Skeletal muscle tissue (tissue), 3 donors: ENCODE measurements at regions not wholly inside any gene's neighbourhood (a gene's known extent, or its start where the extent isn't known, plus 50 kb on each side); places are given as distances from the start of the nearest gene placed in this dataset.
"Not testable (repeated sequence)": the region's sequence is repeated elsewhere in the genome, so short reads cannot be mapped to it uniquely, and the experiment has no call there.

Experiments used
- H3K27ac ChIP-seq: one replicate; pipeline ENCODE4 v1.7.0; 2013; ENCODE audit warnings: mild to moderate bottlenecking, low read depth, low read length, inconsistent platforms
- H3K27me3 ChIP-seq, 3 donors: one replicate each; pipeline ENCODE4 v1.7.0; 2013; ENCODE audit warnings: low read length in 3 of 3; ENCODE audit not compliant: control insufficient read depth in 3 of 3, insufficient read depth in 3 of 3
- H3K36me3 ChIP-seq, 3 donors: one replicate each; pipeline ENCODE4 v1.7.0; 2013; ENCODE audit warnings: low read length in 3 of 3; ENCODE audit not compliant: control insufficient read depth in 3 of 3, insufficient read depth in 3 of 3
- H3K4me1 ChIP-seq, 3 donors: one replicate each; pipeline ENCODE4 v1.7.0; 2013; ENCODE audit warnings: low read length in 3 of 3, mild to moderate bottlenecking in 3 of 3; ENCODE audit not compliant: control insufficient read depth in 3 of 3, insufficient read depth in 3 of 3
- H3K4me3 ChIP-seq, 3 donors: one replicate each; pipeline ENCODE4 v1.7.0; 2013; ENCODE audit warnings: low read length in 3 of 3
- H3K9ac ChIP-seq, 3 donors: one replicate each; pipeline ENCODE4 v1.7.0; 2013; ENCODE audit warnings: low read length in 3 of 3, mild to moderate bottlenecking in 3 of 3, moderate library complexity in 2 of 3, low read depth in 1 of 3
- H3K9me3 ChIP-seq, 3 donors: one replicate each; pipeline ENCODE4 v1.7.0; 2013; ENCODE audit warnings: low read length in 3 of 3; ENCODE audit not compliant: control insufficient read depth in 3 of 3
- donor health status: Osteomylitis.

- H3K4me1 ChIP-seq, H3K4me3 ChIP-seq, H3K9me3 ChIP-seq, H3K27me3 ChIP-seq, H3K27ac ChIP-seq, H3K36me3 ChIP-seq, H3K9ac ChIP-seq: not testable (repeated sequence)
Measured at GRCh38 chr5:136547096-136547495, 181.8 kb upstream of the TRPC7 start.

- not testable (repeated sequence) for H3K27me3 ChIP-seq, H3K27ac ChIP-seq, H3K36me3 ChIP-seq, H3K9me3 ChIP-seq, H3K4me3 ChIP-seq, H3K9ac ChIP-seq, H3K4me1 ChIP-seq
Measured at GRCh38 chr5:136546441-136546840, 181.1 kb upstream of the TRPC7 start.

- not testable (repeated sequence) for H3K4me1 ChIP-seq, H3K9me3 ChIP-seq, H3K4me3 ChIP-seq, H3K36me3 ChIP-seq, H3K27ac ChIP-seq, H3K9ac ChIP-seq, H3K27me3 ChIP-seq
Measured at GRCh38 chr5:136545031-136545430, 179.7 kb upstream of the TRPC7 start.

- no peaks in the 10 kb centered on the region for H3K9me3 ChIP-seq
- H3K4me3 ChIP-seq: no peak overlapping the region
- no peaks in the 10 kb centered on the region for H3K36me3 ChIP-seq
- no peaks in the 10 kb centered on the region for H3K27me3 ChIP-seq
- no peak overlapping the region for H3K9ac ChIP-seq
- no peak overlapping the region for H3K27ac ChIP-seq
- H3K4me1 ChIP-seq: no peaks in the 10 kb centered on the region
Measured at GRCh38 chr5:136538534-136538933, 173.2 kb upstream of the TRPC7 start.

- Histone ChIP-seq H3K36me3 (no peaks in the 10 kb centered on the region), H3K27ac (no peak overlapping the region), H3K27me3 (peaks cover 0 to 2% (median 0%) of the 10 kb centered on the region in 3 donors), H3K4me1 (no peaks in the 10 kb centered on the region), H3K9ac (no peak overlapping the region), H3K4me3 (no peak overlapping the region), H3K9me3 (no peaks in the 10 kb centered on the region)
Measured at GRCh38 chr5:136529081-136529480, 163.7 kb upstream of the TRPC7 start.

GRCh38 chr5:136528481-136529030 is 163.2 kb upstream of the TRPC7 start:
- H3K4me1 ChIP-seq: no peaks in the 10 kb centered on the region
- no peak overlapping the region for H3K9ac ChIP-seq
- H3K27ac ChIP-seq: no peak overlapping the region
- peaks cover 0 to 2% (median 0%) of the 10 kb centered on the region in 3 donors for H3K27me3 ChIP-seq
- H3K9me3 ChIP-seq: no peaks in the 10 kb centered on the region
- H3K4me3 ChIP-seq: no peak overlapping the region
- no peaks in the 10 kb centered on the region for H3K36me3 ChIP-seq

- H3K27me3 ChIP-seq: peaks cover 0 to 2% (median 0%) of the 10 kb centered on the region in 3 donors
- no peak overlapping the region for H3K4me3 ChIP-seq
- H3K36me3 ChIP-seq: no peaks in the 10 kb centered on the region
- no peak overlapping the region for H3K9ac ChIP-seq
- no peaks in the 10 kb centered on the region for H3K4me1 ChIP-seq
- no peak overlapping the region for H3K27ac ChIP-seq
- H3K9me3 ChIP-seq: no peaks in the 10 kb centered on the region
Measured at GRCh38 chr5:136527311-136527710, 162.0 kb upstream of the TRPC7 start.

GRCh38 chr5:136526791-136527190 is 161.4 kb upstream of the TRPC7 start:
- H3K9me3 ChIP-seq: no peaks in the 10 kb centered on the region
- H3K4me1 ChIP-seq: no peaks in the 10 kb centered on the region
- no peak overlapping the region for H3K9ac ChIP-seq
- no peak overlapping the region for H3K27ac ChIP-seq
- peaks cover 0 to 2% (median 0%) of the 10 kb centered on the region in 3 donors for H3K27me3 ChIP-seq
- H3K4me3 ChIP-seq: no peak overlapping the region
- no peaks in the 10 kb centered on the region for H3K36me3 ChIP-seq

- H3K4me1 ChIP-seq: no peaks in the 10 kb centered on the region
- H3K9me3 ChIP-seq: no peaks in the 10 kb centered on the region
Measured at GRCh38 chr5:136526021-136526420, 160.7 kb upstream of the TRPC7 start.

GRCh38 chr5:136525597-136525996 is 160.3 kb upstream of the TRPC7 start:
- Histone ChIP-seq H3K9me3 (no peaks in the 10 kb centered on the region), H3K27me3 (peaks cover 0 to 2% (median 0%) of the 10 kb centered on the region in 3 donors), H3K4me1 (no peaks in the 10 kb centered on the region)

More at GRCh38 chr5:136526021-136526420, 160.7 kb upstream of the TRPC7 start:
- no peak overlapping the region for H3K4me3 ChIP-seq
- H3K27ac ChIP-seq: no peak overlapping the region
- H3K27me3 ChIP-seq: peaks cover 0 to 2% (median 0%) of the 10 kb centered on the region in 3 donors
- no peaks in the 10 kb centered on the region for H3K36me3 ChIP-seq
- H3K9ac ChIP-seq: no peak overlapping the region

More at GRCh38 chr5:136525597-136525996, 160.3 kb upstream of the TRPC7 start:
- H3K27ac ChIP-seq: no peak overlapping the region
- no peaks in the 10 kb centered on the region for H3K36me3 ChIP-seq
- no peak overlapping the region for H3K9ac ChIP-seq
- no peak overlapping the region for H3K4me3 ChIP-seq
